GM18507 (cell line): ENCODE measurements at regions not wholly inside any gene's neighbourhood (a gene's known extent, or its start where the extent isn't known, plus 50 kb on each side); places are given as distances from the start of the nearest gene placed in this dataset.

Experiments used
- DNase-seq: peaks from one replicate; pipeline ENCODE4 v3.0.0; 2011; ENCODE audit warnings: low read depth; ENCODE audit not compliant: insufficient read length; ENCODE audit errors: extremely low spot score
- FAIRE-seq: peaks from 2 replicates; lab custom pipeline; 2011; peaks lifted over from hg19 to GRCh38; lab: Jason Lieb, UNC

GRCh38 chr5:149441986-149442385 lies 62.9 kb upstream of the IL17B start:
- FAIRE-seq (no peak), DNase-seq (no peak)

- FAIRE-seq (no peak), DNase-seq (no peak)
Measured at GRCh38 chr5:149441194-149441753, 62.2 kb upstream of the IL17B start.

GRCh38 chr5:149439899-149440542 lies 60.9 kb upstream of the IL17B start:
- DNase-seq (no peak), FAIRE-seq (no peak)

- DNase-seq: no peak
- FAIRE-seq: no peak
Measured at GRCh38 chr5:149438711-149439132, 59.6 kb upstream of the IL17B start.

DNA sequence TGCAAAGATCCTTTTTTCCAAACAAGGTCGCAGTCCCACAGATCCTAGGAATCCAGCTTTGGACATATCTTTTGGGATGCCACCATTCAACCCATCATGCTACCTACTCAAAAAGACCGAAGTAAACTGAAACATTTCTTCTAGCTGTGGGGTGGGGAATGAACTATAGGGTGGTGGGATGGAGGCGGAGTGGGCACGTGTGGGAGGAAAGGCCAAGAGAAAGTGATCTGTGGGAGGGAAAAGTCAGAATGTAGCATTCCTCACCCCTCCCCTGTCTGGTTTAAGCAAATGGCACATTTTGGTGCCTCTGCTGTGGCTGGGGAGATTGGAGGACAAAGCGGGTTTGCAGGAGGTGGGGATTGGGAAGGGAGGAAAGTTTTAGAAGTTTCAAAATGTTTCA lies 59.2 kb upstream of the IL17B start:
- DNase-seq (no peak), FAIRE-seq (no peak)

- FAIRE-seq (no peak), DNase-seq (no peak)
Measured at GRCh38 chr5:149437391-149438040, 58.4 kb upstream of the IL17B start.

DNA sequence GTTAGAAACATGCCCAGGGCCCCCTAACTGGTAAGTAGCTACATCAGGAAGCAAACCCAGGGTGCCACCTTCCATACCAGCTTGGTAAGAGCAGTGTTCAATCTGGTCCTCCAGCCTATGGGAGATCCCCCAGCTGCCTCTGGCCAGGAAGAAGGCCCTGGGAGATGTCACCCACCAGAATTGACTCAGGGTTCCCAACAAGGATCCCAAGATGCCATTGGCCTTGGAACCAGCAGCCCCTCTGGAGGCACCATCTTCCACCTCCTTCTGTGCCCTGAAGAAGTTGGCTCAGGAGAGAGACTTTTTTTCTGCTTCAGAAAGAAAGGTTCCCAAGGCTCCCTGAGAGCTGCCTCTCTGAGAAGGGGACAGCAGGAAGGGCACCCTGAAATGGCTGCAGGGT lies 56.6 kb upstream of the IL17B start:
- DNase-seq (no peak), FAIRE-seq (no peak)

DNA sequence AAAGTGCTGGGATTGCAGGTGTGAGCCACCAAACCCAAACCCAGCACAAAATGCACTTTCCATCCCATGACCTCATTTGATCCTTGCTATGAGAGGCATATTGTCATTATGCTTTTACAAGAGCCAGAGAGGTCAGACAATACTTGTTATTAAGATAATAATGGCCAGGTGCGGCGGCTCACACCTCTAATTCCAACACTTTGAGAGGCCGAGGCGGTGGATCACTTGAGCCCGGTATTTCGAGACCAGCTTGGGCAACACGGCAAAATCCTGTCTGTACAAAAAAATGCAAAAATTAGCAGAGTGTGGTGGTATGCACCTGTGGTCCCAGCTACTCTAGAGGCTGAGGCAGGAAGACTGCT lies 55.9 kb upstream of the IL17B start:
- FAIRE-seq (no peak), DNase-seq (no peak)

DNA sequence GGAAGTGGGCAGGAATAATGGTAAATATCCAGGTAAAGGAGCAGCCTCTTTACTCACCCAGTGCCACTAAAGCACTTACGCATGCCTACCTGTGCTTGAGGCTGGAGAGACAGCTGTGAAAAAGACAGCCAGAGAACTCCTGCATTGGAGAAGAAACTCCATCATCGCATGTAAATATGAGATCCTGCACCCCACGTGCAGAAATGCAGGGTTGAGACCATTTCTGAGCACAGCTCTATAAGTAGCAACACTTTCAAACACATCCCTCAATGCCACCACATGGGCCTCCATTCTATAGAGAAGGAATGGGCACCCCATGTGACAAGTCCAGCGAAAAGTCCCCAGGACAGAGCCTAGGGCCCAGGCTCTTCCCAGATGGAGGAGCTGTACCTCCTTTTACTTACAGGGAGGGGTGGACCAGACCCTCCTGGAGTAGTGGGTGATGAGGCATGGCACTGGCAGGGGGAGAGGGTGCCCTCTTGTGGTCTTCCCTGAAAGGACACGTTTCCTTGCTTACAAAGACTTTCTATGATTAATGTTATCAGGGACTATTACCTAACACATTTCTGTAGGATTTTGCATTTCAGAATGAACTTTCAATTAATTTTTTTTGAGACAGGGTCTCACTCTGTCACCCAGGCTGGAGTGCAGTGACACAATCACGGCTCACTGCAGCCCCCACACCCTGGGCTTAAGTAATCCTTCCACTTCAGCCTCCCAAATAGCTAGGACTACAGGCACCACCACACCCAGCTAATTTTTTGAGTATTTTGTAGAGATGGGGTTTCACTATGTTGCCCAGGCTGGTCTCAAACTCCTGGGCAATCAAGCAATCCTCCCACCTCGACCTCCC lies 55.3 kb upstream of the IL17B start:
- FAIRE-seq (peak; percentile 12), DNase-seq (peak; percentile 36)

DNA sequence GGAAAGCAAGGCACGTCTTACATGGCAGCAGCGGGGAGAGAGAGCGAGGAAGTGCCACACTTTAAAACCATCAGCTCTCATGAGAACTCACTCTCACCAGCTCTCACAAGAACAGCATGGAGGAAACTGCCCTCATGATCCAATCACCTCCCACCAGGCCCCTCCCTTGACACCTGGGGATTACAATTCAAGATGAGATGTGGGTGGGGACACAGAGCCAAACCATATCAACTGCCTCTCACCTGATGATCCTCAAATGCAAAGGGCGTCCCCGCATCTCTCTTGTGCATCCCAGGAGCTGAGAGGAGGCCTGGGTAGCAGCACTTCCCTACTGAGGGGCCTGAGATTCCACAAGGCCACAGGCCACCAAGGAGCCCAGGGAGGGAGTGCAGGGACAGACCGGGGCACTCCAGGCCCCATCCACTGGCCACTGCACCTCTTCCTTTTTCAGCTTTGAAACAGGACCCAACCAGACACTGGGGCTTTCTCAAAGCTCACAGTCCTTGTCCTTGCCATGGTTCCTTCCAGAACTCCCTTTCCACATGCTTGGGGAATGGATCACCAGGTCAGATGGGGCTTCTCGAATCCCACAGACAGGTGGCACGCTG lies 54.5 kb upstream of the IL17B start:
- DNase-seq (no peak), FAIRE-seq (no peak)

DNA sequence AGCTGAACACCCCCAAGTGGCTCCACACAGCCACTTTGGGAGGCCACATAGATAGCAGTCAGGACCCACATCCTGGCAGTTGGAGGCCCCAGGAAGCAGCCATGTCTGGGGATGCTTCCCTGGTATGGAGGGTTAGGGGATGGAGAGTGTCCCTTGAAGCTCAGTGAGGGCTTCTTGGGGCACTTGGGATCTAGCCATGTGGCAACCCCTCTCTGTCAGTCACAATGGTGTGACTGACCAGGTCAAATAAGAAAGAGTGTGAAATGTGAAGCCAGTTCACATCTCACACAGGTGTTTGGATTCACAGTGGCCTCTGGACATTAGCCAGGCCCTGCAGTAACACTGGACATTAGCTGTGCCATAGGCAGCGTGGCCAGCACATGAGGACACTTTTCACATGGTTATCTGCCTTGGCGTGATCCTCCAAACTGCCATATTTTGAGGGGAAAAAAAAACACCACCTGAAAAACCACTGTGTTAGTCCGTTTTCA lies 53.9 kb upstream of the IL17B start:
- DNase-seq: no peak
- FAIRE-seq: no peak

GRCh38 chr5:149432376-149432775 lies 53.3 kb upstream of the IL17B start:
- no peak for FAIRE-seq

GRCh38 chr5:149429839-149430721 lies 51.0 kb upstream of the IL17B start:
- no peak for FAIRE-seq
- DNase-seq: no peak

More at GRCh38 chr5:149432376-149432775, 53.3 kb upstream of the IL17B start:
- DNase-seq: no peak
